GM23338 (cell line): ENCODE measurements at regions not wholly inside any gene's neighbourhood (a gene's known extent, or its start where the extent isn't known, plus 50 kb on each side); places are given as distances from the start of the nearest gene placed in this dataset.

ENCODE experiments used
- CREB1 ChIP-seq: fragments of 250-450 bp; sonication (Bioruptor Pico); IDR thresholded peaks from 2 replicates; pipeline ENCODE4 v1.5.0; 2020; ENCODE audit warnings: low read depth, mild to moderate bottlenecking, moderate library complexity
- EZH2 ChIP-seq: fragments of 200-600 bp; sonication (generic); IDR thresholded peaks from one replicate; pipeline ENCODE4 v1.8.0; 2017; ENCODE audit warnings: antibody characterized with exemption, mild to moderate bottlenecking, low read depth; ENCODE audit not compliant: unreplicated experiment
- EZH2phosphoT487 ChIP-seq: fragments of 200-600 bp; sonication (generic); IDR thresholded peaks from one replicate; pipeline ENCODE4 v1.8.1; 2018; ENCODE audit warnings: antibody characterized with exemption; ENCODE audit not compliant: unreplicated experiment
- JUNB ChIP-seq: IDR thresholded peaks from one replicate; pipeline ENCODE4 v1.6.1; 2016; ENCODE audit warnings: antibody characterized with exemption; ENCODE audit not compliant: unreplicated experiment
- NANOG ChIP-seq: IDR thresholded peaks from 2 replicates; pipeline ENCODE4 v1.6.1; 2016; ENCODE audit warnings: antibody characterized with exemption, borderline replicate concordance
- POLR2AphosphoS5 ChIP-seq: IDR thresholded peaks from 2 replicates; pipeline ENCODE4 v1.6.1; 2016; ENCODE audit warnings: antibody characterized with exemption, low read depth
- STAT1 ChIP-seq: IDR thresholded peaks from one replicate; pipeline ENCODE4 v1.6.1; 2016; ENCODE audit warnings: antibody characterized with exemption; ENCODE audit not compliant: unreplicated experiment
- ZNF114 ChIP-seq: fragments of 250-450 bp; sonication (Bioruptor Pico); IDR thresholded peaks from 2 replicates; pipeline ENCODE4 v1.5.0; 2020; ENCODE audit warnings: mild to moderate bottlenecking, moderate library complexity
- ZNF331 ChIP-seq: fragments of 250-450 bp; sonication (Bioruptor Pico); IDR thresholded peaks from 2 replicates; pipeline ENCODE4 v1.5.0; 2020; ENCODE audit warnings: low read depth, mild to moderate bottlenecking, moderate library complexity
- TF ChIP-seq, protein P1 (sequence below), 2 experiments: fragments of 200-600 bp in 1 of 2; sonication (generic) in 1 of 2; conservative IDR thresholded peaks; 2 replicates each; pipeline versions ENCODE4 v1.5.1 to v1.6.1; 2016 to 2017; ENCODE audit warnings: antibody characterized with exemption in 2 of 2, low read depth in 2 of 2, mild to moderate bottlenecking in 2 of 2, moderate library complexity in 1 of 2
- TF ChIP-seq, protein P2 (sequence below): IDR thresholded peaks from one replicate; pipeline ENCODE4 v1.6.1; 2018; ENCODE audit warnings: antibody characterized with exemption; ENCODE audit not compliant: unreplicated experiment

GRCh38 chr14:100484531-100485267 is 102.5 kb downstream of the BEGAIN start:
- TF ChIP-seq, protein P1, sequence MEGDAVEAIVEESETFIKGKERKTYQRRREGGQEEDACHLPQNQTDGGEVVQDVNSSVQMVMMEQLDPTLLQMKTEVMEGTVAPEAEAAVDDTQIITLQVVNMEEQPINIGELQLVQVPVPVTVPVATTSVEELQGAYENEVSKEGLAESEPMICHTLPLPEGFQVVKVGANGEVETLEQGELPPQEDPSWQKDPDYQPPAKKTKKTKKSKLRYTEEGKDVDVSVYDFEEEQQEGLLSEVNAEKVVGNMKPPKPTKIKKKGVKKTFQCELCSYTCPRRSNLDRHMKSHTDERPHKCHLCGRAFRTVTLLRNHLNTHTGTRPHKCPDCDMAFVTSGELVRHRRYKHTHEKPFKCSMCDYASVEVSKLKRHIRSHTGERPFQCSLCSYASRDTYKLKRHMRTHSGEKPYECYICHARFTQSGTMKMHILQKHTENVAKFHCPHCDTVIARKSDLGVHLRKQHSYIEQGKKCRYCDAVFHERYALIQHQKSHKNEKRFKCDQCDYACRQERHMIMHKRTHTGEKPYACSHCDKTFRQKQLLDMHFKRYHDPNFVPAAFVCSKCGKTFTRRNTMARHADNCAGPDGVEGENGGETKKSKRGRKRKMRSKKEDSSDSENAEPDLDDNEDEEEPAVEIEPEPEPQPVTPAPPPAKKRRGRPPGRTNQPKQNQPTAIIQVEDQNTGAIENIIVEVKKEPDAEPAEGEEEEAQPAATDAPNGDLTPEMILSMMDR (conservative IDR thresholded peaks at IDR 0.05; ENCODE audit: low read depth in 2 of 2) = no peak
- no peak for TF ChIP-seq EZH2phosphoT487
- no peak for TF ChIP-seq POLR2AphosphoS5
- TF ChIP-seq EZH2 = no peak
- TF ChIP-seq ZNF114 = no peak
- no peak for TF ChIP-seq STAT1
- no peak for TF ChIP-seq CREB1 (CRISPR knock-in tag)
- TF ChIP-seq, protein P2, sequence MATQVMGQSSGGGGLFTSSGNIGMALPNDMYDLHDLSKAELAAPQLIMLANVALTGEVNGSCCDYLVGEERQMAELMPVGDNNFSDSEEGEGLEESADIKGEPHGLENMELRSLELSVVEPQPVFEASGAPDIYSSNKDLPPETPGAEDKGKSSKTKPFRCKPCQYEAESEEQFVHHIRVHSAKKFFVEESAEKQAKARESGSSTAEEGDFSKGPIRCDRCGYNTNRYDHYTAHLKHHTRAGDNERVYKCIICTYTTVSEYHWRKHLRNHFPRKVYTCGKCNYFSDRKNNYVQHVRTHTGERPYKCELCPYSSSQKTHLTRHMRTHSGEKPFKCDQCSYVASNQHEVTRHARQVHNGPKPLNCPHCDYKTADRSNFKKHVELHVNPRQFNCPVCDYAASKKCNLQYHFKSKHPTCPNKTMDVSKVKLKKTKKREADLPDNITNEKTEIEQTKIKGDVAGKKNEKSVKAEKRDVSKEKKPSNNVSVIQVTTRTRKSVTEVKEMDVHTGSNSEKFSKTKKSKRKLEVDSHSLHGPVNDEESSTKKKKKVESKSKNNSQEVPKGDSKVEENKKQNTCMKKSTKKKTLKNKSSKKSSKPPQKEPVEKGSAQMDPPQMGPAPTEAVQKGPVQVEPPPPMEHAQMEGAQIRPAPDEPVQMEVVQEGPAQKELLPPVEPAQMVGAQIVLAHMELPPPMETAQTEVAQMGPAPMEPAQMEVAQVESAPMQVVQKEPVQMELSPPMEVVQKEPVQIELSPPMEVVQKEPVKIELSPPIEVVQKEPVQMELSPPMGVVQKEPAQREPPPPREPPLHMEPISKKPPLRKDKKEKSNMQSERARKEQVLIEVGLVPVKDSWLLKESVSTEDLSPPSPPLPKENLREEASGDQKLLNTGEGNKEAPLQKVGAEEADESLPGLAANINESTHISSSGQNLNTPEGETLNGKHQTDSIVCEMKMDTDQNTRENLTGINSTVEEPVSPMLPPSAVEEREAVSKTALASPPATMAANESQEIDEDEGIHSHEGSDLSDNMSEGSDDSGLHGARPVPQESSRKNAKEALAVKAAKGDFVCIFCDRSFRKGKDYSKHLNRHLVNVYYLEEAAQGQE = no peak
- TF ChIP-seq ZNF331 (CRISPR knock-in tag) = no peak
- no peak for TF ChIP-seq JUNB
- TF ChIP-seq NANOG = no peak
